ENCODE measurements at regions not wholly inside any gene's neighbourhood (a gene's known extent, or its start where the extent isn't known, plus 50 kb on each side); places are given as distances from the start of the nearest gene placed in this dataset.

GRCh38 chr3:127137757-127138536, 55.0 kb upstream of the PRR23E start:
- intact Hi-C loops (cut with micrococcal nuclease; ENCODE audit: unreplicated experiment) = no loop called here
- Mint-ChIP-seq H3K36me3 (ENCODE audit: insufficient read depth, unreplicated experiment) (no peaks in the 10 kb centered on the region), H3K27ac (ENCODE audit: unreplicated experiment) (no peak overlapping the region), H3K4me3 (ENCODE audit: unreplicated experiment) (no peak overlapping the region), H3K27me3 (ENCODE audit: insufficient read depth, unreplicated experiment) (peaks cover 23% of the 10 kb centered on the region), H3K4me1 (ENCODE audit: low read depth, unreplicated experiment) (peaks cover 5% of the 10 kb centered on the region), H3K9me3 (ENCODE audit: unreplicated experiment) (no peaks in the 10 kb centered on the region)
- no TSS peak for BruUV-seq (replicated peaks)
- H3K4me1 ChIP-seq = peaks cover 11% of the 10 kb centered on the region
- no peak for TF ChIP-seq CTCF (IDR thresholded peaks at IDR 0.05; ENCODE audit: insufficient read depth in 1 of 2, low read depth in 1 of 2, low read length in 1 of 2, severe bottlenecking in 1 of 2, unreplicated experiment in 1 of 2)
- no peak overlapping the region for H3K4me3 ChIP-seq (ENCODE audit: low read depth, low read length)
- no peaks in the 10 kb centered on the region for H3K27me3 ChIP-seq (replicated peaks; ENCODE audit: control insufficient read depth, insufficient read depth, low read length)
- no peaks in the 10 kb centered on the region for H3K9me3 ChIP-seq
- DNase-seq = no peak
- CTCF ChIA-PET = no interaction called here
- POLR2A ChIA-PET = no interaction called here
- no peaks in the 10 kb centered on the region for H3K36me3 ChIP-seq (ENCODE audit: control insufficient read depth, insufficient read depth, low read length)

- Mint-ChIP-seq H3K27me3 (ENCODE audit: insufficient read depth, unreplicated experiment) (peaks cover 15% of the 10 kb centered on the region), H3K27ac (ENCODE audit: unreplicated experiment) (no peak overlapping the region), H3K4me3 (ENCODE audit: unreplicated experiment) (no peak overlapping the region), H3K4me1 (ENCODE audit: low read depth, unreplicated experiment) (peaks cover 5% of the 10 kb centered on the region), H3K9me3 (ENCODE audit: unreplicated experiment) (peaks cover 11% of the 10 kb centered on the region), H3K36me3 (ENCODE audit: insufficient read depth, unreplicated experiment) (no peaks in the 10 kb centered on the region)
- Histone ChIP-seq H3K4me1 (peaks cover 11% of the 10 kb centered on the region), H3K4me3 (ENCODE audit: low read depth, low read length) (no peak overlapping the region), H3K9me3 (no peaks in the 10 kb centered on the region), H3K36me3 (ENCODE audit: control insufficient read depth, insufficient read depth, low read length) (no peaks in the 10 kb centered on the region), H3K27me3 (replicated peaks; ENCODE audit: control insufficient read depth, insufficient read depth, low read length) (no peaks in the 10 kb centered on the region)
- intact Hi-C loops (cut with micrococcal nuclease; ENCODE audit: unreplicated experiment) = no loop called here
- no TSS peak for BruUV-seq (replicated peaks)
- CTCF ChIA-PET = no interaction called here
- DNase-seq = no peak
- TF ChIP-seq CTCF (IDR thresholded peaks at IDR 0.05; ENCODE audit: insufficient read depth in 1 of 2, low read depth in 1 of 2, low read length in 1 of 2, severe bottlenecking in 1 of 2, unreplicated experiment in 1 of 2) = no peak
- POLR2A ChIA-PET = no interaction called here
Measured at GRCh38 chr3:127139601-127140500, 53.1 kb upstream of the PRR23E start.

- intact Hi-C loops (cut with micrococcal nuclease; ENCODE audit: unreplicated experiment) = no loop called here
- peaks cover 11% of the 10 kb centered on the region for H3K27me3 Mint-ChIP-seq (ENCODE audit: insufficient read depth, unreplicated experiment)
- H3K4me1 Mint-ChIP-seq (ENCODE audit: low read depth, unreplicated experiment) = peaks cover 5% of the 10 kb centered on the region
- peaks cover 11% of the 10 kb centered on the region for H3K9me3 Mint-ChIP-seq (ENCODE audit: unreplicated experiment)
- H3K36me3 Mint-ChIP-seq (ENCODE audit: insufficient read depth, unreplicated experiment) = no peaks in the 10 kb centered on the region
- TF ChIP-seq CTCF (IDR thresholded peaks at IDR 0.05; ENCODE audit: insufficient read depth in 1 of 2, low read depth in 1 of 2, low read length in 1 of 2, severe bottlenecking in 1 of 2, unreplicated experiment in 1 of 2) = no peak
- H3K27ac Mint-ChIP-seq (ENCODE audit: unreplicated experiment) = no peak overlapping the region
- CTCF ChIA-PET = no interaction called here
- no peak overlapping the region for H3K4me3 ChIP-seq (ENCODE audit: low read depth, low read length)
- no peak overlapping the region for H3K4me3 Mint-ChIP-seq (ENCODE audit: unreplicated experiment)
- BruUV-seq (replicated peaks) = no TSS peak
- H3K9me3 ChIP-seq = no peaks in the 10 kb centered on the region
- H3K27me3 ChIP-seq (replicated peaks; ENCODE audit: control insufficient read depth, insufficient read depth, low read length) = no peaks in the 10 kb centered on the region
- H3K36me3 ChIP-seq (ENCODE audit: control insufficient read depth, insufficient read depth, low read length) = no peaks in the 10 kb centered on the region
- POLR2A ChIA-PET = no interaction called here
- peaks cover 11% of the 10 kb centered on the region for H3K4me1 ChIP-seq
- no peak for DNase-seq
Measured at GRCh38 chr3:127140501-127141460, 52.1 kb upstream of the PRR23E start.
